Right lobe of liver (tissue), 6 donors: ENCODE measurements at regions not wholly inside any gene's neighbourhood (a gene's known extent, or its start where the extent isn't known, plus 50 kb on each side); places are given as distances from the start of the nearest gene placed in this dataset.
A peak's percentile ranks its signal among the peaks of the same experiment; 100 is the strongest.

ENCODE experiments used
- ATAC-seq, 4 donors: fragments of 200-7000 bp; cut with Tn5 transposase; one replicate each; pipeline ENCODE4 v1.9.1; 2020; ENCODE audit warnings: mild to moderate bottlenecking in 4 of 4, moderate library complexity in 4 of 4
- DNase-seq, 3 donors: peaks; one replicate each; pipeline ENCODE4 v3.0.0-alpha.2; 2020
- H3K27ac ChIP-seq, 3 donors: fragments of 200-600 bp; one replicate each; pipeline ENCODE4 v1.8.0; 2022
- H3K27me3 ChIP-seq, 2 donors: fragments of 200-600 bp; one replicate each; pipeline ENCODE4 v1.8.0; 2022
- H3K36me3 ChIP-seq, 4 donors: fragments of 200-600 bp; sonication (generic) in 1 of 4; one replicate each; pipeline versions ENCODE4 v1.5.1 to v1.8.0; 2017 to 2022; ENCODE audit warnings: control low read depth in 1 of 4
- H3K4me1 ChIP-seq, 4 donors: fragments of 200-600 bp; sonication (generic) in 1 of 4; one replicate each; pipeline versions ENCODE4 v1.5.1 to v1.8.0; 2017 to 2022; ENCODE audit warnings: control low read depth in 1 of 4
- H3K4me3 ChIP-seq, 3 donors: fragments of 200-600 bp; one replicate each; pipeline ENCODE4 v1.8.0; 2022
- H3K9me3 ChIP-seq, 4 donors: fragments of 200-600 bp; sonication (generic) in 1 of 4; one replicate each; pipeline versions ENCODE4 v1.5.1 to v1.8.0; 2017 to 2022; ENCODE audit warnings: control low read depth in 1 of 4
- POLR2A ChIP-seq: fragments of 450-650 bp; IDR thresholded peaks from one replicate; pipeline ENCODE4 v1.6.1; 2017; ENCODE audit warnings: antibody characterized with exemption, mild to moderate bottlenecking
- WGBS: methylation state at CpG from one replicate; pipeline ENCODE4 v1.1.6; 2018; ENCODE audit warnings: low coverage, low lambda C conversion rate; ENCODE audit not compliant: insufficient coverage; ENCODE audit errors: missing lambda C conversion rate; 5-methylcytosine and 5-hydroxymethylcytosine counted together
- intact Hi-C, 2 donors: fragments of 100-400 bp; cut with DNase I; formaldehyde crosslinking; loops; one replicate each; pipeline versions ENCODE4 v1.11.2 to v1.14.1; 2022
- TF ChIP-seq, protein P1 (sequence below), 4 donors: fragments of 200-600 bp in 3 of 4; fragments of 450-650 bp in 1 of 4; IDR thresholded peaks; one replicate each; pipeline versions ENCODE4 v1.5.1 to v1.8.0; 2016 to 2022; ENCODE audit warnings: antibody characterized with exemption in 4 of 4, mild to moderate bottlenecking in 2 of 4
- donor health status: DM: no; HTN: yes; CAD: no.
- donor health status: DM: no; HTN: no; CAD: no.
- donor health status: DM: no; HTN: no; CAD: no.
- donor health status: DM: no; HTN: yes; CAD: no.
- donor health status: DM: no; HTN: yes; CAD: no.

GRCh38 chr4:182143086-182143821 lies 99.9 kb upstream of the TENM3 start:
- DNase-seq (no peak), ATAC-seq (peak; percentile 4 to 40 (median 38))
- no peaks in the 10 kb centered on the region for H3K9me3 ChIP-seq
- H3K4me1 ChIP-seq = peaks cover 0 to 26% (median 10%) of the 10 kb centered on the region in 4 donors
- peak overlapping the region; percentile 5 to 55 (median 14) for H3K4me3 ChIP-seq
- H3K36me3 ChIP-seq = no peaks in the 10 kb centered on the region
- TF ChIP-seq POLR2A = no peak
- TF ChIP-seq, protein P1, sequence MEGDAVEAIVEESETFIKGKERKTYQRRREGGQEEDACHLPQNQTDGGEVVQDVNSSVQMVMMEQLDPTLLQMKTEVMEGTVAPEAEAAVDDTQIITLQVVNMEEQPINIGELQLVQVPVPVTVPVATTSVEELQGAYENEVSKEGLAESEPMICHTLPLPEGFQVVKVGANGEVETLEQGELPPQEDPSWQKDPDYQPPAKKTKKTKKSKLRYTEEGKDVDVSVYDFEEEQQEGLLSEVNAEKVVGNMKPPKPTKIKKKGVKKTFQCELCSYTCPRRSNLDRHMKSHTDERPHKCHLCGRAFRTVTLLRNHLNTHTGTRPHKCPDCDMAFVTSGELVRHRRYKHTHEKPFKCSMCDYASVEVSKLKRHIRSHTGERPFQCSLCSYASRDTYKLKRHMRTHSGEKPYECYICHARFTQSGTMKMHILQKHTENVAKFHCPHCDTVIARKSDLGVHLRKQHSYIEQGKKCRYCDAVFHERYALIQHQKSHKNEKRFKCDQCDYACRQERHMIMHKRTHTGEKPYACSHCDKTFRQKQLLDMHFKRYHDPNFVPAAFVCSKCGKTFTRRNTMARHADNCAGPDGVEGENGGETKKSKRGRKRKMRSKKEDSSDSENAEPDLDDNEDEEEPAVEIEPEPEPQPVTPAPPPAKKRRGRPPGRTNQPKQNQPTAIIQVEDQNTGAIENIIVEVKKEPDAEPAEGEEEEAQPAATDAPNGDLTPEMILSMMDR (IDR thresholded peaks at IDR 0.05) = no peak
- H3K27me3 ChIP-seq = peaks cover 0 to 26% of the 10 kb centered on the region in 2 donors
- H3K27ac ChIP-seq = no peak overlapping the region
- intact Hi-C loops = no loop called here
- 1% methylated on average over 29 of the region's 36 CpGs for WGBS

GRCh38 chr4:182143822-182144625 lies 99.2 kb upstream of the TENM3 start:
- ATAC-seq (peak; percentile 38 to 55 (median 50)), DNase-seq (peak in 2 of 3 donors; percentile 28 to 42)
- no peak overlapping the region for H3K27ac ChIP-seq
- H3K4me3 ChIP-seq = peak overlapping the region; percentile 47 to 55 (median 48)
- 2% methylated on average over 22 of the region's 79 CpGs for WGBS
- H3K27me3 ChIP-seq = peaks cover 0 to 26% of the 10 kb centered on the region in 2 donors
- H3K4me1 ChIP-seq = peaks cover 0 to 26% (median 10%) of the 10 kb centered on the region in 4 donors
- no peaks in the 10 kb centered on the region for H3K9me3 ChIP-seq
- no peaks in the 10 kb centered on the region for H3K36me3 ChIP-seq
- TF ChIP-seq, protein P1 (IDR thresholded peaks at IDR 0.05) = no peak
- TF ChIP-seq POLR2A = no peak
- intact Hi-C loops = no loop called here

DNA sequence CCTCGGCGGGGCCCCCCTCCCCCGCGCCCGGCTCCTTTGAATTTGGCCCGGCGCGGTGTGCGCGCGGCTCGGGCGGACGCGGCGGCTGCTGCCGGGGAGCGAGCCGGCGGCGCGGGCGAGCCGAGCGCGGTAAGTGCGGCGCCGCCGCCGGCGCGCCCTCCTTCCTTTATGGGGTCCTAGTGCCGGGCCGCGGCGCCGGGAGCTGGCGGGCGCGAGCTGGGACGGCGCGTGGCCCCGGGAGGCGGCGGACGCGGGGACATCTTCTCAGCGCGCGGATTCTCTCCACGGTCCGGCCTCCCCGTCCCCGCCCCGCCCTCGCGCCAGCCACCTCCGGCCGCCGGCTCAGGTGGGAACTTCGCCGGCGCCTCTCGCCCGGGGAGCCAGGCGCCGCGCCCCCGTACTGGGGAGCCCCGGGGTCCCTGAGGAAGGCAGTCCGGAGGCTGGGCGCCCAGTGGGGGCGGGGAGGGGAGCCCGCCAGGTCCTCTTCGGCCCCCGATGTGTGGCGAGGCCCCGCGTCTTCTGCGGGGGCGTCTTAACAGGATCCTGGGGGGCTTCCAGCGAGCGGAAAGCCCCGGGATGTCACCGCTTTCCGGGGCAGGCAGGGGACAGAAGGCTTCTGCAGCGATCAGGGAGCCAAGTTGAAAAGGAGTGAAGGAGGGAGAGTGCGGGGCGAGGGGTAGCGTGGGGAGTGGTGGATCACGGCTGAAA lies 98.4 kb upstream of the TENM3 start:
- Histone ChIP-seq H3K9me3 (no peaks in the 10 kb centered on the region), H3K27me3 (peaks cover 0 to 26% of the 10 kb centered on the region in 2 donors), H3K36me3 (no peaks in the 10 kb centered on the region), H3K27ac (no peak overlapping the region), H3K4me1 (peaks cover 0 to 26% (median 10%) of the 10 kb centered on the region in 4 donors), H3K4me3 (peak overlapping the region; percentile 47 to 55 (median 48))
- no peak for TF ChIP-seq POLR2A
- TF ChIP-seq, protein P1 (IDR thresholded peaks at IDR 0.05) = no peak
- 4% methylated on average over 14 of the region's 93 CpGs for WGBS
- no peak for DNase-seq
- ATAC-seq = peak; percentile 13 to 45 (median 30)
- intact Hi-C loops = no loop called here

DNA sequence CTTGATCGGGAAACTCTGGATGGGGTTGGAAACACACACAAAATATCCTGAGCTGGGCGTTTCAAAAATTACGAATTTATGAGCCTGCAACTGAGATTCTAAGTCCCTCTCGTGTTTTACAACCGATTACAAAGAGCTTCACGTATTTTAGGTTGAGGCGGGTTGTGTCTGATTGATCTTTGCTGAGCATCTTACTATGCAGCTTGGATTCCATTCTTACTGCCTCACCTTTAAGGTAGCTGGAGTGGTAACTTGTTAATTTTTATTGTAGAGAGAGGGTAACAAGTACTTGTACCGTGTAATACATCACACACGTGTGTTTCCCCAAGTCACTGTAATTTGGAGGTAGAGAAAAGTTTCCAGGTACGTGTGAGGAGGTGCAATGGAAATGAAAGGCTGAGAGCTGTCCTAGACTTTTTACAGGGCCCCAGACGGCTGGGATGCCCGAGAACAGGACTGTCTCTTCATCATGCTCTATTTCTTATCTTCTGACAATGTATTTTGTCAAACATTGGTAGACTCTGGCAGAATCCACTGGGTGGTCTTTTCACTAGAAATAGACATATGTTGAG lies 97.8 kb upstream of the TENM3 start:
- Histone ChIP-seq H3K27ac (no peak overlapping the region), H3K4me3 (no peak overlapping the region), H3K4me1 (peaks cover 0 to 26% (median 10%) of the 10 kb centered on the region in 4 donors), H3K9me3 (no peaks in the 10 kb centered on the region), H3K27me3 (peaks cover 0 to 26% of the 10 kb centered on the region in 2 donors), H3K36me3 (no peaks in the 10 kb centered on the region)
- no peak for DNase-seq
- TF ChIP-seq POLR2A = no peak
- TF ChIP-seq, protein P1 (IDR thresholded peaks at IDR 0.05) = no peak
- intact Hi-C loops = no loop called here
- no peak for ATAC-seq
- 8% methylated on average over 12 of the region's 12 CpGs for WGBS
